GM12864 (cell line): ENCODE measurements at regions not wholly inside any gene's neighbourhood (a gene's known extent, or its start where the extent isn't known, plus 50 kb on each side); places are given as distances from the start of the nearest gene placed in this dataset.
"Not testable (repeated sequence)": the region's sequence is repeated elsewhere in the genome, so short reads cannot be mapped to it uniquely, and the experiment has no call there.

Source experiments
- DNase-seq: peaks from one replicate; pipeline ENCODE4 v3.0.0-alpha.2; 2011; ENCODE audit warnings: low read depth
- H3K4me3 ChIP-seq: 2 replicates; pipeline ENCODE4 v1.5.1; 2011; ENCODE audit warnings: mild to moderate bottlenecking, low read depth, low read length, control low read depth
- TF ChIP-seq, protein P1 (sequence below): IDR thresholded peaks from 2 replicates; pipeline ENCODE4 v1.5.1; 2011; ENCODE audit warnings: low read depth, mild to moderate bottlenecking, moderate library complexity, low read length, control low read depth, inconsistent platforms; ENCODE audit errors: missing control alignments

DNA sequence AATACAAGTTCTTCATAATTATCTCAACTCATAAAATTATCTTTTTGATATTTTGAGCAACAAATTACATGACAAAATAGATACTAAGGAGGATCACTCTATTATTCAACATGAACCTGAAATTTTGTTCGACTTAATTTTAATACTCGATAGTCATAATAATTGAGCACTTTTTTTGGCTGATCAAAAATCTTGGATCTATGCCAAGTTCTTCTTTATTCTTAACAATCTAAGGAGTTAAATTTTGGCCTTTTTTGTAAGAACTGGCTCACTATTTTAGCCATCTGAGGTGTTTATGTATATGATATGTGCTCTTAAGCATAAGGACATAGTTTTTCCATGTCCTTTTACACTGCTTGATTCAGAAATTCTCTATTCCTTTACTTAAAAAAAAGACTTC is 996.1 kb upstream of the COX7C start:
- TF ChIP-seq, protein P1, sequence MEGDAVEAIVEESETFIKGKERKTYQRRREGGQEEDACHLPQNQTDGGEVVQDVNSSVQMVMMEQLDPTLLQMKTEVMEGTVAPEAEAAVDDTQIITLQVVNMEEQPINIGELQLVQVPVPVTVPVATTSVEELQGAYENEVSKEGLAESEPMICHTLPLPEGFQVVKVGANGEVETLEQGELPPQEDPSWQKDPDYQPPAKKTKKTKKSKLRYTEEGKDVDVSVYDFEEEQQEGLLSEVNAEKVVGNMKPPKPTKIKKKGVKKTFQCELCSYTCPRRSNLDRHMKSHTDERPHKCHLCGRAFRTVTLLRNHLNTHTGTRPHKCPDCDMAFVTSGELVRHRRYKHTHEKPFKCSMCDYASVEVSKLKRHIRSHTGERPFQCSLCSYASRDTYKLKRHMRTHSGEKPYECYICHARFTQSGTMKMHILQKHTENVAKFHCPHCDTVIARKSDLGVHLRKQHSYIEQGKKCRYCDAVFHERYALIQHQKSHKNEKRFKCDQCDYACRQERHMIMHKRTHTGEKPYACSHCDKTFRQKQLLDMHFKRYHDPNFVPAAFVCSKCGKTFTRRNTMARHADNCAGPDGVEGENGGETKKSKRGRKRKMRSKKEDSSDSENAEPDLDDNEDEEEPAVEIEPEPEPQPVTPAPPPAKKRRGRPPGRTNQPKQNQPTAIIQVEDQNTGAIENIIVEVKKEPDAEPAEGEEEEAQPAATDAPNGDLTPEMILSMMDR: no peak
- no peak for DNase-seq
- H3K4me3 ChIP-seq: no peak overlapping the region

- H3K4me3 ChIP-seq: no peak overlapping the region
- no peak for DNase-seq
- TF ChIP-seq, protein P1: no peak
These were observed 989.6 kb upstream of the COX7C start for GRCh38 chr5:85628153-85628552.

DNA sequence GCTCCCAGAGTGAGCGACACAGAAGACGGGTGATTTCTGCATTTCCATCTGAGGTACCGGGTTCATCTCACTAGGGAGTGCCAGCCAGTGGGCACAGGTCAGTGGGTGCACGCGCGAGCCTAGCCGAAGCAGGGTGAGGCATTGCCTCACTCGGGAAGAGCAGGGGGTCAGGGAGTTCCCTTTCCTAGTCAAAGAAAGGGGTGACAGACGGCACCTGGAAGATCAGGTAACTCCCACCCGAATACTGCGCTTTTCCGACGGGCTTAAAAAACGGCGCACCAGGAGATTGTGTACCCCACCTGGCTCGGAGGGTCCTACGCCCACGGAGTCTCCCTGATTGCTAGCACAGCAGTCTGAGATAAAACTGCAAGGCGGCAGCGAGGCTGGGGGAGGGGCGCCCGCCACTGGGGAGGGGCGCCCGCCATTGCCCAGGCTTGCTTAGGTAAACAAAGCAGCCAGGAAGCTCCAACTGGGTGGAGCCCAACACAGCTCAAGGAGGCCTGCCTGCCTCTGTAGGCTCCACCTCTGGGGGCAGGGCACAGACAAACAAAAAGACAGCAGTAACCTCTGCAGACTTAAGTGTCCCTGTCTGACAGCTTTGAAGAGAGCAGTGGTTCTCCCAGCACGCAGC is 979.1 kb upstream of the COX7C start:
- H3K4me3 ChIP-seq, DNase-seq: not testable (repeated sequence)

GRCh38 chr5:85646036-85646435 is 971.7 kb upstream of the COX7C start:
- TF ChIP-seq, protein P1: no peak
- no peak overlapping the region for H3K4me3 ChIP-seq
- DNase-seq: no peak

DNA sequence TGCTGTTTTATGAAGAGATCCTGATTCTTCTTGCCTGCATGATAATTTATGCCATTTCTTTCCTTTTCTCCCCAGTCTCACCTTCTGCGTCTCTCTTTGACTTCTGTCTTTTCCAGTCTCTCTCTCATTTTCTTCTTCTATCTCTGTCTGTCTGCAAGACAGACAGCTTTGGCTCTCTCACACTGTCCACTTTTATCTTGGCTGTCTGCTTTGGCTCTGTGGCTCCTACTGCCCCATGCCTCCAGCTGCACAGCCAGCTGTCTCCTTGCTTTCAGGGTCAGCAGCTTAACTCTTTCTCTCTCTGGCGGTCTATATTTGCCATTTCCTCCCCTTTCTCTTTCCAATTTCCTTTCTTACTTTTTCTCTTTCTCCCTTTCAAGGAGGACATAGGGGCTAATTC is 971.1 kb upstream of the COX7C start:
- no peak overlapping the region for H3K4me3 ChIP-seq
- TF ChIP-seq, protein P1: no peak
- no peak for DNase-seq

DNA sequence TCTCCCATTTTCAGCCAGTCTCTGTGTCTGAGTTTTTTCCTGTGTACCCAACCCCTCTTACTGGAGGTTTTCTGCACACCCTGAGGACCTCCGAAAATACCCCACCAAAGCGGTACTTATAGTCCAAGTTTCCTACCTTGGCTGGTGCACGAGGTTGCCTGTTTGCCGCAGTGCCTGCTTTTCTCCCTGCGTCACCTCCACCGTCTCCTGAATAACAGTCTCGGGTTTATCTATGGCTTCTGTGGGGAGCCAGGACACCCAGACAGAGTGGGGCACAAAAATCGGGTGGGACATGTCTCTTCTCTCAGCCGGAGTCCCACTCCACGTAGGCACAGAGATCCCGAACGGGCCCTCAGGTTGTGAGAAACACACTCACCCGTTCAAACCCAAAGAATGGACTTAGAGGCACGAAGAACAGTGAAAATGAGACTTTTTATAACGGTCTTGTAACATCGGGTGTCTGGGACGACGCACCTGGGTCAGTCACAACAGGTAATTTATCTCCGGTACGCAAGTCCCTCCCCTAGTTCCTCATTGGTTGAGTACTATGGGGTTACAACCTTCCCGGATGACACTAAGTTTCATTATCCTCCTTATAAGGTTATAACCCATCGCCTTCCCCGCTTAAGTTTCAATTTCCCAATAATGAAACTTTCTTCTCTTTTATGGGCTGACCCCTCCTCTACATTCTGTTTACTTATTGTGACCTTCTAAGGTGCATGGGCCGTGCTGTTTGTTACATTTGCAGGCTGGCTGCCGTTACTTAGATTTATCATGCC is 970.2 kb upstream of the COX7C start:
- H3K4me3 ChIP-seq: no peak overlapping the region
- DNase-seq: no peak
- TF ChIP-seq, protein P1: no peak

DNA sequence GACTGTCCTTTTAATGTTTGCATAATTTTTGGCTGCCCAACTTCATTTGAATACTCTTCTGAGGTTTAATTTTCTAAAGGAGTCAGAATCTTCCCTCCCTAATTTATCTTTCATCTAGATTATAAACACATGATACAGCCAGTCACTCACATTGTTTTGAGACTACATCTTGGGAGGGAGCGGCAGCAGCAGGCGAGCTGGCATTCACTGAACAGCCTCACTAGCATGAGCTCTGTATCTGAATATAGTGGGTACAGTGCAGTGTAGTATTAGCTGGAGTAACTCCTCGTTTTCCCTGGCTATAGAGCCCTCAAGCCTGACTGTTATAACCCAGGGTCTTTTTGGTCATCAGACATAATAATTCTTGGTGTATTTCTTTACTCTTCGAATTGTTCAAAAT is 969.2 kb upstream of the COX7C start:
- DNase-seq: no peak
- TF ChIP-seq, protein P1: no peak
- no peak overlapping the region for H3K4me3 ChIP-seq
